ENCODE measurements at regions not wholly inside any gene's neighbourhood (a gene's known extent, or its start where the extent isn't known, plus 50 kb on each side); places are given as distances from the start of the nearest gene placed in this dataset.
A peak's percentile ranks its signal among the peaks of the same experiment; 100 is the strongest.

- ChIA-PET POLR2A (no interaction called here), CTCF (interaction anchor here (1.0 to 2.3 kb wide), 2 partner anchors 13 to 14 kb away, joined by 3 to 6 read pairs; no protein-coding TSS in a partner anchor)
- no peak for DNase-seq (ENCODE audit: extremely low spot score)
- no peak for TF ChIP-seq CTCF (IDR thresholded peaks at IDR 0.05; ENCODE audit: control extremely low read depth, extremely low read depth, low read depth, missing control alignments)
Observed at GRCh38 chr10:78948621-78949030, 120.1 kb upstream of the ZMIZ1 start.

- no peak for DNase-seq (ENCODE audit: extremely low spot score)
- ChIA-PET CTCF (interaction anchor here (1.1 kb wide), 1 partner anchor 18 kb away, joined by 3 read pairs; no protein-coding TSS in a partner anchor), POLR2A (no interaction called here)
- no peak for TF ChIP-seq CTCF (IDR thresholded peaks at IDR 0.05; ENCODE audit: control extremely low read depth, extremely low read depth, low read depth, missing control alignments)
Observed at GRCh38 chr10:78950656-78951587, 117.8 kb upstream of the ZMIZ1 start.

GRCh38 chr10:78952030-78952429 lies 116.7 kb upstream of the ZMIZ1 start:
- CTCF ChIA-PET = interaction anchor here (0.7 to 1.3 kb wide), 2 partner anchors 16 to 23 kb away, joined by 4 read pairs; no protein-coding TSS in a partner anchor

GRCh38 chr10:78952686-78953085 lies 116.1 kb upstream of the ZMIZ1 start:
- POLR2A ChIA-PET = interaction anchor here (1.1 kb wide), 1 partner anchor 21 kb away, joined by 4 read pairs; no protein-coding TSS in a partner anchor
- no peak for DNase-seq (ENCODE audit: extremely low spot score)
- TF ChIP-seq CTCF (IDR thresholded peaks at IDR 0.05; ENCODE audit: control extremely low read depth, extremely low read depth, low read depth, missing control alignments) = no peak
- CTCF ChIA-PET = interaction anchor here (0.7 to 1.7 kb wide), 5 partner anchors 9 to 22 kb away, joined by 3 to 7 read pairs (median 4); no protein-coding TSS in a partner anchor

More at GRCh38 chr10:78952030-78952429, 116.7 kb upstream of the ZMIZ1 start:
- DNase-seq (ENCODE audit: extremely low spot score) = no peak
- TF ChIP-seq CTCF (IDR thresholded peaks at IDR 0.05; ENCODE audit: control extremely low read depth, extremely low read depth, low read depth, missing control alignments) = no peak
- POLR2A ChIA-PET = interaction anchor here (1.1 kb wide), 1 partner anchor 21 kb away, joined by 4 read pairs; no protein-coding TSS in a partner anchor

GRCh38 chr10:78953113-78953798 lies 115.5 kb upstream of the ZMIZ1 start:
- CTCF ChIA-PET = interaction anchor here (0.7 to 1.7 kb wide), 5 partner anchors 9 to 21 kb away, joined by 3 to 7 read pairs (median 4); no protein-coding TSS in a partner anchor
- peak; percentile 32 for DNase-seq (ENCODE audit: extremely low spot score)
- POLR2A ChIA-PET = interaction anchor here (1.1 kb wide), 1 partner anchor 20 kb away, joined by 4 read pairs; no protein-coding TSS in a partner anchor
- no peak for TF ChIP-seq CTCF (IDR thresholded peaks at IDR 0.05; ENCODE audit: control extremely low read depth, extremely low read depth, low read depth, missing control alignments)

GRCh38 chr10:78953799-78954297 lies 114.9 kb upstream of the ZMIZ1 start:
- ChIA-PET CTCF (interaction anchor here (0.7 to 1.7 kb wide), 4 partner anchors 9 to 21 kb away, joined by 3 to 7 read pairs (median 3); no protein-coding TSS in a partner anchor), POLR2A (no interaction called here)
- TF ChIP-seq CTCF (IDR thresholded peaks at IDR 0.05; ENCODE audit: control extremely low read depth, extremely low read depth, low read depth, missing control alignments) = no peak
- DNase-seq (ENCODE audit: extremely low spot score) = no peak

All from GM10248 (cell line).